ENCODE measurements at regions not wholly inside any gene's neighbourhood (a gene's known extent, or its start where the extent isn't known, plus 50 kb on each side); places are given as distances from the start of the nearest gene placed in this dataset.
"Not testable (repeated sequence)": the region's sequence is repeated elsewhere in the genome, so short reads cannot be mapped to it uniquely, and the experiment has no call there.

DNA sequence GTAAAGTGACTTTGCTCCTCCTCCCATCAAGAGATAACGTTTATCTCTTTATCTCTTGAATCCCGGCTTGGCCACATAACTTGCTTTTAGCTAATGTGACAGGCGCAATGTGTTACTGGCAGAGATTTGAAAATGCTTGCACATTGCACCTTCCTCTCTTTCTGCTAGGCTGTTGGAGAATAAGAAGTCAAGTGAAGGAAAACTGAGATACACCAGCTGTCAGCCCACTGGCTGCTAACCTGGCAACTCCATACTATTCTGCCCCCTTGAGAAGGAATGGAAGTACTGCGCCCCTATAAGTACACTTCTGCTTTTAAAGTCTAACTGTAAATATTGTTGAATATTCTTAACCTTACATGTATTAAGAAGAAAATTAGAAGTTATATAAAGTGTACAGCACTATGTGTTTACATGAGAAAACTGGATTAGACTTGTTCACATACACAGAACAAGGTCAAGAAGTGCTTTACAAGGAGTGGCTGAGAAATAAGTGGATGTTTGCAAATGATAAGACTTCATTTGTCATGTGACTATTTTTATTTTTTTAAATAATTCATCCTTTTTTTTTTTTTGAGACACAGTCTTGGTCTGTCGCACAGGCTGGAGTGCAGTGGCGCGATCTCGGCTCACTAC is 424.5 kb upstream of the CTSO start:
- DNase-seq (ENCODE audit: low spot score): peak; percentile 56
- TF ChIP-seq, protein P1, sequence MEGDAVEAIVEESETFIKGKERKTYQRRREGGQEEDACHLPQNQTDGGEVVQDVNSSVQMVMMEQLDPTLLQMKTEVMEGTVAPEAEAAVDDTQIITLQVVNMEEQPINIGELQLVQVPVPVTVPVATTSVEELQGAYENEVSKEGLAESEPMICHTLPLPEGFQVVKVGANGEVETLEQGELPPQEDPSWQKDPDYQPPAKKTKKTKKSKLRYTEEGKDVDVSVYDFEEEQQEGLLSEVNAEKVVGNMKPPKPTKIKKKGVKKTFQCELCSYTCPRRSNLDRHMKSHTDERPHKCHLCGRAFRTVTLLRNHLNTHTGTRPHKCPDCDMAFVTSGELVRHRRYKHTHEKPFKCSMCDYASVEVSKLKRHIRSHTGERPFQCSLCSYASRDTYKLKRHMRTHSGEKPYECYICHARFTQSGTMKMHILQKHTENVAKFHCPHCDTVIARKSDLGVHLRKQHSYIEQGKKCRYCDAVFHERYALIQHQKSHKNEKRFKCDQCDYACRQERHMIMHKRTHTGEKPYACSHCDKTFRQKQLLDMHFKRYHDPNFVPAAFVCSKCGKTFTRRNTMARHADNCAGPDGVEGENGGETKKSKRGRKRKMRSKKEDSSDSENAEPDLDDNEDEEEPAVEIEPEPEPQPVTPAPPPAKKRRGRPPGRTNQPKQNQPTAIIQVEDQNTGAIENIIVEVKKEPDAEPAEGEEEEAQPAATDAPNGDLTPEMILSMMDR (IDR thresholded peaks at IDR 0.05; ENCODE audit: borderline replicate concordance, control extremely low read depth, extremely low read depth, insufficient read depth, missing control alignments): peak; percentile 60
- in situ Hi-C loops (cut with MboI; ENCODE audit: low sequenced_read_pairs, unreplicated experiment): no loop called here

DNA sequence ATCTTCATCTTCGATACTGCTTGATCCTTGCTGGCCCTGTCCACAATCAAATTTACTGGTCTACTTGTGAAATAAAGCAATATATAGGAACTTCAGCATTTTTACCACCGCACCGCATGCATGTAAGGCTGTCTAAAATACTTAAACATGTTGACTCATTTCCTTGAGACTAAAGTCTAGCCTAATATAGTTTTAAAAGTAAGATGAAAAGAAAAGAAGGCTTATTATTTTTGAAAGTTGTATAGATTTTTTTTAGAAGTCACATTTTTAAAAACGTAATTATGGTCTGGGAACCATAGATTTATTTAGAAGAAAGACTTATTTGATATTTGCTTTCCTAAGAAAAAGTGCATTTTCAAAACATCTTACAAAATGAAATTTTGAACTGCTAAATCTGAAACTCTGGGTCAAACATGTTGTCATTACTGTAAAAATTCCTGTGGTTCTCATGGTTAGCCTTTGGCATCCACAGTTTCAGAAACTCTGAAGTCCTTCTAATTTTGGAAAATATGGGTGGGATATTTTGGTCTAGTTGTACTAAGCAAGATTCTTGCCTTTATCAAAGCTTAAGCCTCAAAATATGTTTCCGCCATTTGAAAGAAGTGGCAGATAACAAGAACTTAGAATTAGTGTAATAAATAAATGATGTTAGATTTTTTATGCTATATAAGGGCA is 423.5 kb upstream of the CTSO start:
- TF ChIP-seq, protein P1 (IDR thresholded peaks at IDR 0.05; ENCODE audit: borderline replicate concordance, control extremely low read depth, extremely low read depth, insufficient read depth, missing control alignments): no peak
- in situ Hi-C loops (cut with MboI; ENCODE audit: low sequenced_read_pairs, unreplicated experiment): no loop called here

GRCh38 chr4:156374894-156375293 is 421.2 kb upstream of the CTSO start:
- TF ChIP-seq, protein P1 (IDR thresholded peaks at IDR 0.05; ENCODE audit: borderline replicate concordance, control extremely low read depth, extremely low read depth, insufficient read depth, missing control alignments): no peak
- in situ Hi-C loops (cut with MboI; ENCODE audit: low sequenced_read_pairs, unreplicated experiment): no loop called here
- no peak for DNase-seq (ENCODE audit: low spot score)

More for the DNA sequence above, 423.5 kb upstream of the CTSO start:
- no peak for DNase-seq (ENCODE audit: low spot score)

GRCh38 chr4:156374069-156374468 is 420.4 kb upstream of the CTSO start:
- TF ChIP-seq, protein P1 (IDR thresholded peaks at IDR 0.05; ENCODE audit: borderline replicate concordance, control extremely low read depth, extremely low read depth, insufficient read depth, missing control alignments): no peak
- in situ Hi-C loops (cut with MboI; ENCODE audit: low sequenced_read_pairs, unreplicated experiment): no loop called here
- no peak for DNase-seq (ENCODE audit: low spot score)

GRCh38 chr4:156367502-156367901 is 413.8 kb upstream of the CTSO start:
- in situ Hi-C loops (cut with MboI; ENCODE audit: low sequenced_read_pairs, unreplicated experiment); DNase-seq (ENCODE audit: low spot score): not testable (repeated sequence)

DNA sequence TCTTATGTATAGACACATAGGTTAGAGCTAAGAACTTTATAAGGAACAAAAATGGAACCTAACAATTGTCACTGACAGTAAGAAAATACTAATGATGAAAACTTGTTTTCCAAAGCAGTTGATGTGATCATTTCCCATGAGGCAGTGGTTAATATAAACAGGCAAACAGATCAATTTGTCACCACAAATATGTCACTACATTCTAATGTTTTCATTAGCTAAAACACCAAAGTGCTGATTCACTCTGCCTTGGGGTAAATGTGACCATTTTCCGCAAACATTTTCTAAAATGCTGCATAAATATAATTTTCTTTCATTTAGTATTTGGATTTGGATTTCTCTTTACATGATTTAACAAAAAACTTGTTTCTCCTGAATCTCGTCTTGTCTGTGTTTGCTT is 408.9 kb upstream of the CTSO start:
- TF ChIP-seq, protein P1 (IDR thresholded peaks at IDR 0.05; ENCODE audit: borderline replicate concordance, control extremely low read depth, extremely low read depth, insufficient read depth, missing control alignments): no peak
- in situ Hi-C loops (cut with MboI; ENCODE audit: low sequenced_read_pairs, unreplicated experiment): no loop called here
- DNase-seq (ENCODE audit: low spot score): no peak

GRCh38 chr4:156347412-156348075 is 393.9 kb upstream of the CTSO start:
- in situ Hi-C loops (cut with MboI; ENCODE audit: low sequenced_read_pairs, unreplicated experiment): no loop called here
- TF ChIP-seq, protein P1 (IDR thresholded peaks at IDR 0.05; ENCODE audit: borderline replicate concordance, control extremely low read depth, extremely low read depth, insufficient read depth, missing control alignments): no peak
- no peak for DNase-seq (ENCODE audit: low spot score)
